ENCODE measurements at regions not wholly inside any gene's neighbourhood (a gene's known extent, or its start where the extent isn't known, plus 50 kb on each side); places are given as distances from the start of the nearest gene placed in this dataset.

DNA sequence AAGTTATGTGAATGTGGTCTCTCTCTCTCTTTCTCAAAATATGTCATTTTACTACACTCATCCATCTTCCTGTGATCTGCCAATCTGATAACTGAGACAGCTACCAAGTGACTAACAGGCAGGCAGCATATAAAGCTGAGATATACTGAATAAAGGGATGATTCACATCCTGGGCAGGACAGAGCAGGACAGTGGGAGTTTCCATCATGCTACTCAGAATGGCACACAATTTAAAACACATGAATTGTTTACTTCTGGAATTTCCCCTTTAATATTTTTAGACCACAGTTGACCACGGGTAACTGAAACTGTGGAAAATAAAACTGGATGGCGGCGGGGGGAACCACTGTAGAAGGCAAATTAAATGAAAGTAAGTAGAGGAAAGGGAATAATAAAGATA is 58.6 kb upstream of the DCTD start (continued):
- TF ChIP-seq, protein P1, sequence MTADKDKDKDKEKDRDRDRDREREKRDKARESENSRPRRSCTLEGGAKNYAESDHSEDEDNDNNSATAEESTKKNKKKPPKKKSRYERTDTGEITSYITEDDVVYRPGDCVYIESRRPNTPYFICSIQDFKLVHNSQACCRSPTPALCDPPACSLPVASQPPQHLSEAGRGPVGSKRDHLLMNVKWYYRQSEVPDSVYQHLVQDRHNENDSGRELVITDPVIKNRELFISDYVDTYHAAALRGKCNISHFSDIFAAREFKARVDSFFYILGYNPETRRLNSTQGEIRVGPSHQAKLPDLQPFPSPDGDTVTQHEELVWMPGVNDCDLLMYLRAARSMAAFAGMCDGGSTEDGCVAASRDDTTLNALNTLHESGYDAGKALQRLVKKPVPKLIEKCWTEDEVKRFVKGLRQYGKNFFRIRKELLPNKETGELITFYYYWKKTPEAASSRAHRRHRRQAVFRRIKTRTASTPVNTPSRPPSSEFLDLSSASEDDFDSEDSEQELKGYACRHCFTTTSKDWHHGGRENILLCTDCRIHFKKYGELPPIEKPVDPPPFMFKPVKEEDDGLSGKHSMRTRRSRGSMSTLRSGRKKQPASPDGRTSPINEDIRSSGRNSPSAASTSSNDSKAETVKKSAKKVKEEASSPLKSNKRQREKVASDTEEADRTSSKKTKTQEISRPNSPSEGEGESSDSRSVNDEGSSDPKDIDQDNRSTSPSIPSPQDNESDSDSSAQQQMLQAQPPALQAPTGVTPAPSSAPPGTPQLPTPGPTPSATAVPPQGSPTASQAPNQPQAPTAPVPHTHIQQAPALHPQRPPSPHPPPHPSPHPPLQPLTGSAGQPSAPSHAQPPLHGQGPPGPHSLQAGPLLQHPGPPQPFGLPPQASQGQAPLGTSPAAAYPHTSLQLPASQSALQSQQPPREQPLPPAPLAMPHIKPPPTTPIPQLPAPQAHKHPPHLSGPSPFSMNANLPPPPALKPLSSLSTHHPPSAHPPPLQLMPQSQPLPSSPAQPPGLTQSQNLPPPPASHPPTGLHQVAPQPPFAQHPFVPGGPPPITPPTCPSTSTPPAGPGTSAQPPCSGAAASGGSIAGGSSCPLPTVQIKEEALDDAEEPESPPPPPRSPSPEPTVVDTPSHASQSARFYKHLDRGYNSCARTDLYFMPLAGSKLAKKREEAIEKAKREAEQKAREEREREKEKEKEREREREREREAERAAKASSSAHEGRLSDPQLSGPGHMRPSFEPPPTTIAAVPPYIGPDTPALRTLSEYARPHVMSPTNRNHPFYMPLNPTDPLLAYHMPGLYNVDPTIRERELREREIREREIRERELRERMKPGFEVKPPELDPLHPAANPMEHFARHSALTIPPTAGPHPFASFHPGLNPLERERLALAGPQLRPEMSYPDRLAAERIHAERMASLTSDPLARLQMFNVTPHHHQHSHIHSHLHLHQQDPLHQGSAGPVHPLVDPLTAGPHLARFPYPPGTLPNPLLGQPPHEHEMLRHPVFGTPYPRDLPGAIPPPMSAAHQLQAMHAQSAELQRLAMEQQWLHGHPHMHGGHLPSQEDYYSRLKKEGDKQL (CRISPR knock-in tag; IDR thresholded peaks at IDR 0.05; ENCODE audit: borderline replicate concordance) = no peak
- no peak for TF ChIP-seq ZNF165 (CRISPR knock-in tag; IDR thresholded peaks at IDR 0.05; ENCODE audit: borderline replicate concordance)
- no peak for TF ChIP-seq TSC22D4 (tag; IDR thresholded peaks at IDR 0.05)
- TF ChIP-seq ZNF311 (CRISPR knock-in tag; IDR thresholded peaks at IDR 0.05) = no peak
- TF ChIP-seq, protein P2, sequence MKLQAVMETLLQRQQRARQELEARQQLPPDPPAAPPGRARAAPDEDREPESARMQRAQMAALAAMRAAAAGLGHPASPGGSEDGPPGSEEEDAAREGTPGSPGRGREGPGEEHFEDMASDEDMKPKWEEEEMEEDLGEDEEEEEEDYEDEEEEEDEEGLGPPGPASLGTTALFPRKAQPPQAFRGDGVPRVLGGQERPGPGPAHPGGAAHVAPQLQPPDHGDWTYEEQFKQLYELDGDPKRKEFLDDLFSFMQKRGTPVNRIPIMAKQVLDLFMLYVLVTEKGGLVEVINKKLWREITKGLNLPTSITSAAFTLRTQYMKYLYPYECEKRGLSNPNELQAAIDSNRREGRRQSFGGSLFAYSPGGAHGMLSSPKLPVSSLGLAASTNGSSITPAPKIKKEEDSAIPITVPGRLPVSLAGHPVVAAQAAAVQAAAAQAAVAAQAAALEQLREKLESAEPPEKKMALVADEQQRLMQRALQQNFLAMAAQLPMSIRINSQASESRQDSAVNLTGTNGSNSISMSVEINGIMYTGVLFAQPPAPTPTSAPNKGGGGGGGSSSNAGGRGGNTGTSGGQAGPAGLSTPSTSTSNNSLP (IDR thresholded peaks at IDR 0.05; ENCODE audit: borderline replicate concordance, low read depth, low read length) = peak; percentile 91; the same call in 1 of the 2 replicates
- TF ChIP-seq ZNF561 (CRISPR knock-in tag; conservative IDR thresholded peaks at IDR 0.05) = no peak
- TF ChIP-seq, protein P3, sequence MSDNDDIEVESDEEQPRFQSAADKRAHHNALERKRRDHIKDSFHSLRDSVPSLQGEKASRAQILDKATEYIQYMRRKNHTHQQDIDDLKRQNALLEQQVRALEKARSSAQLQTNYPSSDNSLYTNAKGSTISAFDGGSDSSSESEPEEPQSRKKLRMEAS (CRISPR knock-in tag; IDR thresholded peaks at IDR 0.05) = no peak
- no peak for TF ChIP-seq RFX5 (IDR thresholded peaks at IDR 0.05; ENCODE audit: low read depth, low read length)
- TF ChIP-seq TRIM28 (IDR thresholded peaks at IDR 0.05) = no peak
- TF ChIP-seq ADNP (tag; IDR thresholded peaks at IDR 0.05) = no peak
- TF ChIP-seq ZNF217 (CRISPR knock-in tag; IDR thresholded peaks at IDR 0.05) = no peak
- TF ChIP-seq, protein P4, sequence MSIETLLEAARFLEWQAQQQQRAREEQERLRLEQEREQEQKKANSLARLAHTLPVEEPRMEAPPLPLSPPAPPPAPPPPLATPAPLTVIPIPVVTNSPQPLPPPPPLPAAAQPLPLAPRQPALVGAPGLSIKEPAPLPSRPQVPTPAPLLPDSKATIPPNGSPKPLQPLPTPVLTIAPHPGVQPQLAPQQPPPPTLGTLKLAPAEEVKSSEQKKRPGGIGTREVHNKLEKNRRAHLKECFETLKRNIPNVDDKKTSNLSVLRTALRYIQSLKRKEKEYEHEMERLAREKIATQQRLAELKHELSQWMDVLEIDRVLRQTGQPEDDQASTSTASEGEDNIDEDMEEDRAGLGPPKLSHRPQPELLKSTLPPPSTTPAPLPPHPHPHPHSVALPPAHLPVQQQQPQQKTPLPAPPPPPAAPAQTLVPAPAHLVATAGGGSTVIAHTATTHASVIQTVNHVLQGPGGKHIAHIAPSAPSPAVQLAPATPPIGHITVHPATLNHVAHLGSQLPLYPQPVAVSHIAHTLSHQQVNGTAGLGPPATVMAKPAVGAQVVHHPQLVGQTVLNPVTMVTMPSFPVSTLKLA (conservative IDR thresholded peaks at IDR 0.05) = 0 out of 4 replicates have a peak, but pooled peaks of 1 of the 2 experiments have one; percentile 32
- TF ChIP-seq, protein P5, sequence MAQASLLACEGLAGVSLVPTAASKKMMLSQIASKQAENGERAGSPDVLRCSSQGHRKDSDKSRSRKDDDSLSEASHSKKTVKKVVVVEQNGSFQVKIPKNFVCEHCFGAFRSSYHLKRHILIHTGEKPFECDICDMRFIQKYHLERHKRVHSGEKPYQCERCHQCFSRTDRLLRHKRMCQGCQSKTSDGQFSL (CRISPR knock-in tag; IDR thresholded peaks at IDR 0.05) = no peak
- TF ChIP-seq, protein P5 (tag; IDR thresholded peaks at IDR 0.05) = 0 out of 4 replicates have a peak, but pooled peaks of 1 of the 2 experiments have one; percentile 7
- TF ChIP-seq MIER1 (IDR thresholded peaks at IDR 0.05; ENCODE audit: low read depth) = no peak
- peak; percentile 58 for TF ChIP-seq CREM (IDR thresholded peaks at IDR 0.05; ENCODE audit: low read depth)
- no peak for TF ChIP-seq ELF2 (CRISPR knock-in tag; IDR thresholded peaks at IDR 0.05)
- no peak for TF ChIP-seq LARP7 (IDR thresholded peaks at IDR 0.05)

Measured in K562 (cell line).